ENCODE measurements at regions not wholly inside any gene's neighbourhood (a gene's known extent, or its start where the extent isn't known, plus 50 kb on each side); places are given as distances from the start of the nearest gene placed in this dataset.

DNA sequence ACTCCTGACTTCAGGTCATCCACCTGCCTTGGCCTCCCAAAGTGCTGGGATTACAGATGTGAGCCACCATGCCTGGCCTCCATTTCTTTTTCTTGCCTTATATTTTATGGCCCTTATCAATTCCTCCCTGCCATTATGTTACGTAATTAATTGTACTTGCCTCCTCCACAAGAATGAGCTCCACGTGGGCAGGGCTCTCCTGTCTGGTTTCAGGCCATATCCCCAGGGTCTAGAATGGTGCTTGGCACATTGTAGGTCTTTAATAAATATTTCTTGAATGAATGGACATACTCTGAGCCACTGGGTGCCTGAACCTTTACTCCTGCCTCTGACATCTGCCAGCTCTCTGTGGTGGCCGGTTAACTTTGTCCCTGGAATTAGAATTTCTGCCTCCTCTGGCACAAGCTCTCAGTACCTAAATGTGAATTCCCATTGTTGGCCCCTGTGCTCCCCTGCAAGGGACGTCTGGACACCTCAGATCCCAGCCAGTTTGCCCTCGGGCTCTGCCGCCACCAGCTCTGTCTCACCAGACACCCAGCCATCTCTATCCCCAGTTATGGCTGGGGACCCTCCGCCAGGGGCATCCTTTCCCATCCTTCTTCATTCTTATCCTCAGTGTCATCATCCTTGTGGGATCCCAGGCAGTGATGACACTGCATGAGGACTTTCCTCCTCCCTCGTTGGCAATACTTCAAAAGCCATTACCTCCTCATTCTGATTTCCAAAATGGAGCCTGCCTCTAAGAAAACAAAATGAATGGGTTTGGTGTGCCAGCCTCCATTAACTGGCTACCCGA lies 165.6 kb upstream of the SMAD3 start (continued):
- TF ChIP-seq ETV5 (CRISPR knock-in tag; IDR thresholded peaks at IDR 0.05; ENCODE audit: low read depth) (no peak), GATA2 (CRISPR knock-in tag; IDR thresholded peaks at IDR 0.05) (no peak), ZC3H8 (IDR thresholded peaks at IDR 0.05) (no peak), MCM2 (IDR thresholded peaks at IDR 0.05; ENCODE audit: low read depth) (no peak), RCOR1 (IDR thresholded peaks at IDR 0.05; ENCODE audit: borderline replicate concordance in 1 of 2, low read depth in 2 of 2, low read length in 2 of 2) (peak in 1 of 2 experiments; percentile 40; a peak in 1 of 4 replicates), TCF7L2 (IDR thresholded peaks at IDR 0.05; ENCODE audit: low read depth, low read length) (no peak), MTF1 (CRISPR knock-in tag; IDR thresholded peaks at IDR 0.05; ENCODE audit: borderline replicate concordance) (no peak), SMARCE1 (IDR thresholded peaks at IDR 0.05) (no peak), GTF2F1 (IDR thresholded peaks at IDR 0.05; ENCODE audit: low read depth, low read length) (no peak), KDM1A (IDR thresholded peaks at IDR 0.05) (no peak), FOS (IDR thresholded peaks at IDR 0.05; ENCODE audit: extremely low read depth, insufficient read length) (no peak), ZBTB1 (CRISPR knock-in tag; IDR thresholded peaks at IDR 0.05; ENCODE audit: borderline replicate concordance, low read depth) (no peak), ZNF696 (CRISPR knock-in tag; conservative IDR thresholded peaks at IDR 0.05) (no peak), CXXC5 (CRISPR knock-in tag; IDR thresholded peaks at IDR 0.05) (no peak), MTA3 (IDR thresholded peaks at IDR 0.05; ENCODE audit: borderline replicate concordance) (no peak), TBP (optimal IDR thresholded peaks at IDR 0.05; ENCODE audit: low read depth, low read length) (no peak), ZNF561 (CRISPR knock-in tag; conservative IDR thresholded peaks at IDR 0.05) (no peak), LEF1 (IDR thresholded peaks at IDR 0.05) (no peak), HOXB6 (CRISPR knock-in tag; IDR thresholded peaks at IDR 0.05; ENCODE audit: borderline replicate concordance) (no peak)
- TF ChIP-seq, protein P1, sequence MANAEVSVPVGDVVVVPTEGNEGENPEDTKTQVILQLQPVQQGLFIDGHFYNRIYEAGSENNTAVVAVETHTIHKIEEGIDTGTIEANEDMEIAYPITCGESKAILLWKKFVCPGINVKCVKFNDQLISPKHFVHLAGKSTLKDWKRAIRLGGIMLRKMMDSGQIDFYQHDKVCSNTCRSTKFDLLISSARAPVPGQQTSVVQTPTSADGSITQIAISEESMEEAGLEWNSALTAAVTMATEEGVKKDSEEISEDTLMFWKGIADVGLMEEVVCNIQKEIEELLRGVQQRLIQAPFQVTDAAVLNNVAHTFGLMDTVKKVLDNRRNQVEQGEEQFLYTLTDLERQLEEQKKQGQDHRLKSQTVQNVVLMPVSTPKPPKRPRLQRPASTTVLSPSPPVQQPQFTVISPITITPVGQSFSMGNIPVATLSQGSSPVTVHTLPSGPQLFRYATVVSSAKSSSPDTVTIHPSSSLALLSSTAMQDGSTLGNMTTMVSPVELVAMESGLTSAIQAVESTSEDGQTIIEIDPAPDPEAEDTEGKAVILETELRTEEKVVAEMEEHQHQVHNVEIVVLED (CRISPR knock-in tag; IDR thresholded peaks at IDR 0.05): no peak
- TF ChIP-seq, protein P2, sequence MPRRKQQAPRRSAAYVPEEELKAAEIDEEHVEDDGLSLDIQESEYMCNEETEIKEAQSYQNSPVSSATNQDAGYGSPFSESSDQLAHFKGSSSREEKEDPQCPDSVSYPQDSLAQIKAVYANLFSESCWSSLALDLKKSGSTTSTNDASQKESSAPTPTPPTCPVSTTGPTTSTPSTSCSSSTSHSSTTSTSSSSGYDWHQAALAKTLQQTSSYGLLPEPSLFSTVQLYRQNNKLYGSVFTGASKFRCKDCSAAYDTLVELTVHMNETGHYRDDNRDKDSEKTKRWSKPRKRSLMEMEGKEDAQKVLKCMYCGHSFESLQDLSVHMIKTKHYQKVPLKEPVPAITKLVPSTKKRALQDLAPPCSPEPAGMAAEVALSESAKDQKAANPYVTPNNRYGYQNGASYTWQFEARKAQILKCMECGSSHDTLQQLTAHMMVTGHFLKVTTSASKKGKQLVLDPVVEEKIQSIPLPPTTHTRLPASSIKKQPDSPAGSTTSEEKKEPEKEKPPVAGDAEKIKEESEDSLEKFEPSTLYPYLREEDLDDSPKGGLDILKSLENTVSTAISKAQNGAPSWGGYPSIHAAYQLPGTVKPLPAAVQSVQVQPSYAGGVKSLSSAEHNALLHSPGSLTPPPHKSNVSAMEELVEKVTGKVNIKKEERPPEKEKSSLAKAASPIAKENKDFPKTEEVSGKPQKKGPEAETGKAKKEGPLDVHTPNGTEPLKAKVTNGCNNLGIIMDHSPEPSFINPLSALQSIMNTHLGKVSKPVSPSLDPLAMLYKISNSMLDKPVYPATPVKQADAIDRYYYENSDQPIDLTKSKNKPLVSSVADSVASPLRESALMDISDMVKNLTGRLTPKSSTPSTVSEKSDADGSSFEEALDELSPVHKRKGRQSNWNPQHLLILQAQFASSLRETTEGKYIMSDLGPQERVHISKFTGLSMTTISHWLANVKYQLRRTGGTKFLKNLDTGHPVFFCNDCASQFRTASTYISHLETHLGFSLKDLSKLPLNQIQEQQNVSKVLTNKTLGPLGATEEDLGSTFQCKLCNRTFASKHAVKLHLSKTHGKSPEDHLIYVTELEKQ (CRISPR knock-in tag; IDR thresholded peaks at IDR 0.05): no peak
- TF ChIP-seq, protein P3, sequence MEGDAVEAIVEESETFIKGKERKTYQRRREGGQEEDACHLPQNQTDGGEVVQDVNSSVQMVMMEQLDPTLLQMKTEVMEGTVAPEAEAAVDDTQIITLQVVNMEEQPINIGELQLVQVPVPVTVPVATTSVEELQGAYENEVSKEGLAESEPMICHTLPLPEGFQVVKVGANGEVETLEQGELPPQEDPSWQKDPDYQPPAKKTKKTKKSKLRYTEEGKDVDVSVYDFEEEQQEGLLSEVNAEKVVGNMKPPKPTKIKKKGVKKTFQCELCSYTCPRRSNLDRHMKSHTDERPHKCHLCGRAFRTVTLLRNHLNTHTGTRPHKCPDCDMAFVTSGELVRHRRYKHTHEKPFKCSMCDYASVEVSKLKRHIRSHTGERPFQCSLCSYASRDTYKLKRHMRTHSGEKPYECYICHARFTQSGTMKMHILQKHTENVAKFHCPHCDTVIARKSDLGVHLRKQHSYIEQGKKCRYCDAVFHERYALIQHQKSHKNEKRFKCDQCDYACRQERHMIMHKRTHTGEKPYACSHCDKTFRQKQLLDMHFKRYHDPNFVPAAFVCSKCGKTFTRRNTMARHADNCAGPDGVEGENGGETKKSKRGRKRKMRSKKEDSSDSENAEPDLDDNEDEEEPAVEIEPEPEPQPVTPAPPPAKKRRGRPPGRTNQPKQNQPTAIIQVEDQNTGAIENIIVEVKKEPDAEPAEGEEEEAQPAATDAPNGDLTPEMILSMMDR (IDR thresholded peaks at IDR 0.05 in 2 of 3, conservative IDR thresholded peaks at IDR 0.05 in 1 of 3; ENCODE audit: insufficient read depth in 2 of 3, low read depth in 1 of 3, low read length in 3 of 3): peak in 1 of 3 experiments; percentile 6; a peak in 1 of 6 replicates
